NCI-H2196 treated with DMSO at 0.1 percent for 48 hours (cell line): ENCODE measurements at regions not wholly inside any gene's neighbourhood (a gene's known extent, or its start where the extent isn't known, plus 50 kb on each side); places are given as distances from the start of the nearest gene placed in this dataset.
"Not testable (repeated sequence)": the region's sequence is repeated elsewhere in the genome, so short reads cannot be mapped to it uniquely, and the experiment has no call there.

Experiments used
- DNase-seq: peaks from one replicate; lab custom pipeline; 2025; ENCODE audit not compliant: unreplicated experiment; lab: John Stamatoyannopoulos, UW

DNA sequence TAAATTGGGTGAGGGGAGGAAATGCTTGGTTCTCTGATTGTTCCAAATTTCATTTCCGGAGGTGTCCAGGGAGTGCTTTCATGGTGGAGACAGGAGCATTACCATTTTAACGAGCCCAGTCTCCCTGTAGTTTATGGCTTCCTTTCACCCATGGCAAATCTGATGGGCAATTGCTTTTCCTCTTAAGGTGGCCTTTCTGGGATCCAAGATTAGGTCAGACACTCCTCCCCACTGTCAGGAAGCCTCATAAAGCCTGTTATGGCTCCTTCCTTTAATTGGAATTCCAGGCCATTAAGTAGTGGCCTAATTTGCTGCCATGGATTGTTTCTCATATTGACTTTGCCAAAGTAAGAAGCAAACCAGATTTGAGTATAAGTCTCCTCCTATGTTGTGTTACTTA, 157.8 kb downstream of the PDCD6IP start:
- DNase-seq, result no peak

GRCh38 chr3:33956776-33957175, 158.3 kb downstream of the PDCD6IP start:
- no peak for DNase-seq

DNA sequence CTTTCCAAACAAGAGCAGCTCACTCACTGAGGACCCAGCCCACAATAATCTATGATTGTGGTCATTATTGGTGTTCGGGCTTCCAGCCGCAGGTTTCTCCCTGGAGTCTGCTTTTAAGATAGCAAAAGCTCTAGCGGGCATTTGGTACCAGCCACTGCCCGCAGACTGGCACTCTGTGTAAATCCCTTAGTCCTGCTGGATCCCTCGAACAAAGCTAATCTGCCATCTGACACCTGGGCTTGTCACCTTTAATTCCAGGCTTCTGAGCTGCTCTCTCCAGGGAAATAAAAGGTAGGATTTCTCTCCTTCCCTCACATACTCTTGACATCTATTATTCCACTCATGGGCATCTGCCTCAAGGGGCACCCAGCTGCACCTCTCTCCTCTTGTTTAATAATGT, 158.7 kb downstream of the PDCD6IP start:
- no peak for DNase-seq

- DNase-seq, result no peak
Observed at GRCh38 chr3:33958661-33959060, 160.2 kb downstream of the PDCD6IP start.

GRCh38 chr3:33962396-33962795, 164.0 kb downstream of the PDCD6IP start:
- DNase-seq, result no peak

GRCh38 chr3:33970180-33970579, 171.8 kb downstream of the PDCD6IP start:
- not testable (repeated sequence) for DNase-seq

- no peak for DNase-seq
Observed at GRCh38 chr3:33971055-33971454, 172.6 kb downstream of the PDCD6IP start.

GRCh38 chr3:33975463-33975862, 177.0 kb downstream of the PDCD6IP start:
- no peak for DNase-seq

DNA sequence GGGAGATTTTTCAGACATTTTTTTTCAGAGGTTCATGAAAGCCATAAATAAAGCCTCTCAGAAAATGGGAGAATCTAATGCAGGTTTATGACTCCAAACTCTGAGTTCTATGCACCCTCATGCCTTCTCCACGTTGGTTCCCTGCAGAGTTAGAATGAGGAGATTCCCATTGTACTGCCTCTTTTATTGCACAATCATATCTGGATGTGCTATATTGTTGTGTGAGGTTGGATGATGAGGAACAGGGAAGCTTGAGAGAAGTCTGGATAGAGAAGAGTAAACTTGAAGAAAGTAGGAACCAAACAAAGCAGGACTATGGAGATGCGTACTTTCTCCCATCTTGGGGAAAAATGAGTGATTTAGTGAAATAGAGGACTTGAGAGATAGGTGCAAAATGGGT, 178.8 kb downstream of the PDCD6IP start:
- DNase-seq, result no peak

- peak; percentile 6 for DNase-seq
Observed at GRCh38 chr3:33980252-33980651, 181.8 kb downstream of the PDCD6IP start.

DNA sequence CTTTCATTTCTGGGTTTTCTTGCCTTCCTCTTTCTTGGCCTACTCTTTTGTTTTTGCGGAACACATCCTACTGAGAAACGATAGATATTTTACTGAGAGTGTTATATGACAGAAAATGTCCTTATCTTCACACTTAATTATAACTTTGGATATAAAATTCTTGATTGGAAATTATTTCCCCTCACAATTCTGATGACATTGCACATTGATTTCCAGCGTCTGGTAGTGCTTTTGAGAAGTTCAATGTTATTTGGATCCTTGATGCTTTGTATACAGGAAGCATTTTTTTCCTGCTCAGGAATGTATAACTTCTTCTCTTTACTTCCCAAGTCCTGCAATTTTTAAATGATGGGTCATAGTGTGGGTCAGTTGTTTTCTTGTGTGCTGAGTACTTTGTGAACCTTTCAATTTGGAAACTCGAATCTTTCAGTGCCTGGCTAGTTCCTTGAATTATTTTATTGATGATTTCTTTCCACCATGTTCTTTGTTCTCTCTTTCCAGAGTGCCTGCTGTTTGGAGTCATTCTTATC, 183.9 kb downstream of the PDCD6IP start:
- no peak for DNase-seq

DNA sequence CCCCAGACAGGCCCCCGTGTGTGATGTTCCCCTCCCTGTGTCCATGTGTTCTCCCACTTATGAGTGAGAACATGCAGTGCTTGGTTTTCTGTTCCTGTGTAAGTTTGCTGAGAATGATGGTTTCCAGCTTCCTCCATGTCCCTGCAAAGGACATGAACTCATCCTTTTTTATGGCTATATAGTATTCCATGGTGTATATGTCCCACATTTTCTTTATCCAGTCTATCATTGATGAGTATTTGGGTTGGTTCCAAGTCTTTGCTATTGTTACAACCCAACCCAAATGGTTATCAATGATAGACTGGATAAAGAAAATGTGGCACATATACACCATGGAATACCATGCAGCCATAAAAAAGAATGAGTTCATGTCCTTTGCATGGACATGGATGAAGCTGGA, 184.5 kb downstream of the PDCD6IP start:
- DNase-seq, result not testable (repeated sequence)

GRCh38 chr3:33989229-33989628, 190.8 kb downstream of the PDCD6IP start:
- DNase-seq, result no peak

DNA sequence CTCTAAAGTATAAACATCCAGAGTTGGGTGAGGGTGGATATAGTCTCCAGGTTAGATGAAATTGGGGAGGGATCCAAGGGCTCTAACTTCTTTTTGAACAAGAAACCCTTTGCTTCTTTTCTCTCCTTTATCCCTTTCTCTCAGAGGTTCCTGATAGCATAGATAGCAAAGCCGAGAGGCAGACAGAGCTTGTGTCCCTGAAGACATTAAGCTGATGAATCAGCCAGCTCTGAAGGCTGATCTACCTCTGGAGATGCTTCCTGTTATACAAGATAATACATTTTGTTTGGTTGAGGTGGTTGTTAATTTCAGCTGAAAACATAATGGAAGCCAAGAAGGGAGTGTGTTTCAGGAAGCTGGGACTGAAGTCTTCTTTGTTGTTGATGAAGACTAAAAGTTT, 193.2 kb downstream of the PDCD6IP start:
- DNase-seq, result no peak

GRCh38 chr3:33993631-33994030, 195.2 kb downstream of the PDCD6IP start:
- DNase-seq, result no peak

DNA sequence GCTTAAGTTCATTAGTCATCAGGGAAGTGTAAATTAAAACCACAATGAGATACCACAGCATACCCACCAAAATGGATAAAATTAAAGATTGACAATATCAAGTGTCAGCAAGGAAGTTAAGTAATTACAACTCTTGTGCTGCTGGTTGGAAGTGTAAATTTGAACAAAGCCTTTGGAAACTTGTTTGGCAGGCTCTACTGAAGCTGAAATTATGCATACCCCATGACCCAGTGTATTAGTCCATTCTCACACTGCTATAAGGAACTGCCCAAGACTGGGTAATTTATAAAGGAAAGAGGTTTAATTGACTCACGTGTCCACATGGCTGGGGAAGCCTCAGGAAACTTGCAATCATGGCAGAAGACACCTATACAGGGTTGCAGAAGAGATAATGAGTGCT, 196.1 kb downstream of the PDCD6IP start:
- DNase-seq, result no peak

DNA sequence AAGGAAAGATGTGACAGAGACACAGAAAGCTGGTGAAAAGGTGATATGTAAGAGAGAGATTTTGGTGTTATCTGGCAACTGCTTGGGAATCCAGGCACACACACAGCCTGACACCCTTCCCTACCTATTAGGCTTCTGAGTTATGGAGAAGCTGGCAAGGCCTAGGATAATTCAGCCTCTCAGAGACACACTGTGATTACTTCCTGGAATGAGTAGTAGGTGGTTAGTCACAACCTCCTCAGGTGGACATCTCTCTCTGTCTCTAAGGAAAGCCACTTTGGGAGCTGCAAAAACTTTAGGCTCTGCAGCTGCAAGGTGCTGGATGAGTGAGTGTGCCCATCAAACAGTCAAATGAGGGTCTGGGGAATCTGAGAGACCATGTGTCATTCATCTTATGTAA, 201.9 kb downstream of the PDCD6IP start:
- DNase-seq, result no peak

DNA sequence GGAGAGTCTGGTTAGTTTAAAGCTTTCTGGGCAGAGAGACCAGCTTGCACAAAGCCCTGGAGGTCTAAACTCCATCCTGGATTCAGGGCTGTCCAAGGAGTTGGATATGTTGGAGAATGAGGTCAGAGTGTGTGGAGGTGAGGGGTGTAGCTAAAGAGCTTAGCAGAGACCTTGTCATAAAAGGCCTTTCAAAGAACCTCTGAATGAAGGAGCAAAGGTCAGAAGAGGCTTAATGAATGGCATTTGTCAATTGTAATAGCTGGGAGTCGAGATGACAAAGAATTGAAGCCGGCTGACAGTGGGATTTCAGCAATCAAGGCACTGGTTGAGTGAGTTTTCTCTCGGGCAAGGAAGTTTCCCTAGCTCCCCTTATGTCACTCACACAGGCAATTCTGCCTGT, 202.6 kb downstream of the PDCD6IP start:
- no peak for DNase-seq

- DNase-seq, result no peak
Observed at GRCh38 chr3:34001990-34002389, 203.6 kb downstream of the PDCD6IP start.

- DNase-seq, result no peak
Observed at GRCh38 chr3:34002569-34003100, 204.2 kb downstream of the PDCD6IP start.

GRCh38 chr3:34005886-34006285, 207.5 kb downstream of the PDCD6IP start:
- DNase-seq, result no peak

DNA sequence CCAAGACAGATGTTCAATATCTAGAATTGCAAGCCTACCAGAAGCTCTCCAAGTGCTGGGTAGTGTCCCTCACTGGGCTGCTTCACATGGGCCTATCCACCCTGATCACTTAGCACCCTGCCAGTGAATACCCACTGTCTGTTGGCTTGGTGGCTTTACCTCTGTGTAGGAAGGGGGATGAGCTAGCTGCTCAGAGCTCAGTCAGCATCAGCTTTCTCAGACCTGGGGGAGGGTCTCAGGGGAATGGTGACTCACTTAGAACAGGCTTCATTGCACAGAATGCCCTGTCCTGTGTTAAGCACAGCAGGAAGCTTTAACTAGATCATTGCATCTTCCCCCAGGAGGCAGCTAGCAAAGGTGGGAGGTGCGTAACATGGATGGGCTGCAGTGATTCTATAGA, 209.8 kb downstream of the PDCD6IP start:
- no peak for DNase-seq
